ENCODE measurements at regions not wholly inside any gene's neighbourhood (a gene's known extent, or its start where the extent isn't known, plus 50 kb on each side); places are given as distances from the start of the nearest gene placed in this dataset.

DNA sequence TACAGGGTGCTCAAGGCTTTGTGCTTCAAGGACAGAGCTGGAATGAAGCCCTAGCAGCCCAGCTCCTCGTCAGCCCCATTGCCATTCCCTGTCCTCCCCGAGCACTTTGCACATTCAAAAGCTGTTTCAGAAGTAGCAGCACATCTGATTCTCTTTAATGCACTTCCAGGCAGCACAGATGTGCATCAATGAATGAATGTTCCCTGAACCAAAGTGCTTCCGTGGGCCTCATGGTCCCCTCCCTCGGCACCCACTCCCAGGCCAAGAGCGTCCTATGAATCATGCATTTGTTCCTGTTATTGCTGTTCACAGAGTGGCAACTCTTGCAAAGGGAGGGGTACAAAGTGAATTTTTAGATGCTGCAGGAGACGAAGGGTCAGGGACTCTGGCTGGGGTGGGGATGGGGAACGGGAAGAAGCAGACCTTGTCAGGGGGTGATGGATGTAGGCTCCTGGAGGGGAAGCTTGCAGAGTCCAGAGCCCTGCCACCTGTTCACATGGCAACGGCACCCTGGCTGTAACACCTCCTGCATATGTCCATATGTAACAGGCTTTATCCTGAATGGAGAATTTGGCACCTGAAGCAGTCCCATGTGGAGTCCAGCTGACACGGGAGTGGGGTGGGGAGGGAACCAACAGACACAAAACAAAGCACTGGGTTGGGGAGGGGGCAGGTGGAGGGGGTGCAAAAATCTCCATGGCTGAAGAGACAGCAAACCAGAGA, 62.2 kb upstream of the BAIAP2L1 start:
- H3K4me3 Mint-ChIP-seq, result no peak overlapping the region
- H3K4me1 Mint-ChIP-seq, result no peaks in the 10 kb centered on the region
- ATAC-seq (no peak), DNase-seq (ENCODE audit: low spot score in 2 of 2) (no peak)
- H3K36me3 Mint-ChIP-seq, result no peaks in the 10 kb centered on the region
- no peak overlapping the region for H3K27ac Mint-ChIP-seq
- no peaks in the 10 kb centered on the region for H3K9me3 Mint-ChIP-seq

DNA sequence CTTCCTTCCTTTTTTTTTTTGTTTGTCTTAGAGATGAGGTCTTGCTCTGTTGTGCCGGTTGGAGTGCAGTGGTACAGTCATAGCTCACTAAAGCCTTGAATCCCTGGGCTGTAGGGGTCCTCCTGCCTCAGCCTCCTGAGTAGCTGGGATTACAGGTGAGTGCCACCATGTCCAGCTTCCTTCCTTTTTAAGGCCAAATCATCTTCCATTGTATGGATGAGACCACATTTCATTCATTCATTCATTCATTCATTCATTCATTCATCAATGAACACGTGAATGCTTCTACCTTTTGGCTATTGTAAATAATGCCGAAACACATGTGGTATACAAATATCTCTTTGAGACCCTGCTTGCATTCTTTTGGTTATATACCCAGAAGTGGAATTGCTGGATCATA, 60.0 kb upstream of the BAIAP2L1 start:
- Mint-ChIP-seq H3K4me1 (no peaks in the 10 kb centered on the region), H3K36me3 (no peaks in the 10 kb centered on the region), H3K4me3 (no peak overlapping the region), H3K9me3 (no peaks in the 10 kb centered on the region), H3K27ac (no peak overlapping the region)
- DNase-seq (ENCODE audit: low spot score in 2 of 2), result no peak
- no peak for ATAC-seq

DNA sequence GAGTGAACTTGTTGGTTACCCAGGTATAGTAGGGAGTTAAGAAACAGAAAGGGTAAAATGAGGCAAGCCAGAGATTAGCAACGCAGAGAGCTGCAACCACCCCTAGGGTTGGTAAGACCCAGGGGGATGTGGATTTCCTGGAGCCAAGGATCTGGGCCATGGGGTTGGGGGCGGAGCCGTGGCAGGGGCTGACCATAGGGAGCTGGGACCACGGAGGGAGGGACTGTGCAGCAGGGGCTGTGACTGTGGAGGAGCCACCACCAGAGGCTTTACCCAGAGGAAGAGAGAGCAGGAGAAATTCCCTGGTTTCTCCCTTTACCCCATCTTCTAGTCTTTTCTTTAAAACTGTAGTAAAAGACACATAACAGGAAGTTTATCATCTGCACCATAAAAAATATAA, 58.6 kb upstream of the BAIAP2L1 start:
- no peak for ATAC-seq
- H3K9me3 Mint-ChIP-seq, result no peaks in the 10 kb centered on the region
- no peaks in the 10 kb centered on the region for H3K4me1 Mint-ChIP-seq
- no peak overlapping the region for H3K27ac Mint-ChIP-seq
- DNase-seq (ENCODE audit: low spot score in 2 of 2), result no peak
- no peak overlapping the region for H3K4me3 Mint-ChIP-seq
- H3K36me3 Mint-ChIP-seq, result no peaks in the 10 kb centered on the region

DNA sequence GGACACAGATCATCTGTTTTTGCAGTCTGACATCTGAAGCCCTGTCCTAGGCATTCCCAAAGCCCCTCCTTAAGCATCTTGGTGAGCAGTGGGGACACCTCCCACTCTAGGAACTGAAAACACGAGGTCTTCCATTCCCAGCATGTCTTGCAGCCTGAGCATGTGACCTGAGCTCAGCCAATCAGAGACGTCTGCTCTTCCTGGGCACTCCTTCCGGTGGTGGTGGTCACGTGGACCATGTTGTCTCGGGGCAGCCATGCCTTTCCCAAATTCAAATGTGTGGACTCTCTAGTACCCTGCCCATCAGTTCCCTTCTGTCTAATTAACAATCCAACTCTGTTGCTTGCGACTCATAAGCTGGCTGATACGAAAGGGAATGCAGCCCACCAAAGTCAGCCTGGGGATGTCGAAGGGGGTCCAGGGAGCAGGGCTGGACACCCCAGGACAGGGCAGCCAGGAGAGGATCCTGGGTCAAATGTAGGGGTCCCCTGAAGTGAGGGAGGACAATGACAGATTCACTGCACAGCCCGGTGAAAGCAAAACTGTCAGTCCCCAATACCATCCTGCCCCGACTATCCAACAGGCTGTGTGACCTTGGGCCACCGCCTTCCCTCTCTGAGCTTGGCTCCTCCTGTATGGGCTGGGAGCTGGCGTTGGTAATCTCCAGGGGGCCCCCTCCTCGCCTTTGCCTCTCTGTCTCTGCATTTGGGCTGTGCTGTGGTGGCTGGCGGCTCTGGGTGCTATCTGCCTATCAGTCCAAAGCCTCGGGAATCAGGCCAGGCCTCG, 57.4 kb upstream of the BAIAP2L1 start:
- DNase-seq (ENCODE audit: low spot score in 2 of 2), result no peak
- no peaks in the 10 kb centered on the region for H3K36me3 Mint-ChIP-seq

DNA sequence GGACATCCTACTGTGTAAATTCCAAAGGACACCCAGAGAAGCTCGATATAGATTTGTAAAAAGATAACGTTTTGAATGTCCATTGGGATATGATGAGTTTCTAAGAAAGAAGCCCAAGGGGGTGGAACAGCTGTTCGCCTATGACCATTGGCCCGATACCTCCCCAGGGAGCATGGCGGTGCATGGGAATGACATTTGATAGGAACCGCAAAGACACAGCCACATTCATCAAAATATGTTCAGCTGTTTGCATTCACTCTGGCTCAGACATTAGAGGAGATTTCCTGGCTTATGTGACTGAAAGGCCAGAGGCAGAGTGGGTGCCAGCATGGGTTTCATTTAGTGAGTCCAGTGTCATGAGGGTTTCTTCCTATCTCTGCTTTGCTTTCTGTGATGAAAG, 56.0 kb upstream of the BAIAP2L1 start:
- no peak for ATAC-seq
- H3K4me3 Mint-ChIP-seq, result no peak overlapping the region

More for the DNA sequence above, 57.4 kb upstream of the BAIAP2L1 start:
- Mint-ChIP-seq H3K9me3 (no peaks in the 10 kb centered on the region), H3K27ac (no peak overlapping the region), H3K4me1 (no peaks in the 10 kb centered on the region), H3K4me3 (no peak overlapping the region)
- no peak for ATAC-seq

DNA sequence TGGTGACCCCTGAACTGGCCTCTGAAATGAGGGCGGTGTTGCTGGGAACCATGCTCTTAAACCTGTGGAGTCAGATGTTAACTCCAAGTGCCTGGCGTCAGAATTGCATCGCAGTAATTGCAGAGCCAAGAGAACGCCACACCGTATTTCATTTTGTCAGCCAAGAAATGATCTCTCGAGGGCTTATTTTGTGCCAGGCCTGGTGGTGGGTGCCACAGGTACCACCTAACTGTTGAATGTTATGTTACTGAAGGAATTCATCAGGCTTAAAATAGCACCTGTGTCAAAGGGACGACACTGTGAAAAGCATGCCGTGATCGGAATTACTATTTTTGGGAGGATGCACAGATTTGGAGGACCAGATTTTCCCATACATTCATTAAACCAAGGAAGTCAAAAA, 51.9 kb upstream of the BAIAP2L1 start:
- Mint-ChIP-seq H3K4me1 (no peaks in the 10 kb centered on the region), H3K4me3 (no peak overlapping the region), H3K36me3 (no peaks in the 10 kb centered on the region)

More for the DNA sequence above, 56.0 kb upstream of the BAIAP2L1 start:
- Mint-ChIP-seq H3K27ac (no peak overlapping the region), H3K9me3 (peaks cover 3% of the 10 kb centered on the region), H3K4me1 (no peaks in the 10 kb centered on the region), H3K36me3 (no peaks in the 10 kb centered on the region)
- no peak for DNase-seq (ENCODE audit: low spot score in 2 of 2)

More for the DNA sequence above, 51.9 kb upstream of the BAIAP2L1 start:
- H3K27ac Mint-ChIP-seq, result no peak overlapping the region
- no peak for ATAC-seq
- DNase-seq (ENCODE audit: low spot score in 2 of 2), result no peak
- peaks cover 3% of the 10 kb centered on the region for H3K9me3 Mint-ChIP-seq
